Mesenchymal stem cell (in vitro differentiated cells and primary cell): ENCODE measurements at regions not wholly inside any gene's neighbourhood (a gene's known extent, or its start where the extent isn't known, plus 50 kb on each side); places are given as distances from the start of the nearest gene placed in this dataset.

ENCODE experiments used
- DNase-seq: peaks from one replicate; pipeline ENCODE4 v3.0.0-alpha.2; 2013
- H2AFZ ChIP-seq: one replicate; pipeline ENCODE4 v1.6.1; 2013; ENCODE audit warnings: low read depth, mild to moderate bottlenecking, control low read depth, inconsistent platforms, low read length, moderate library complexity
- H2AK5ac ChIP-seq: 2 replicates; pipeline ENCODE4 v1.6.1; 2013; ENCODE audit warnings: low read length, moderate library complexity, mild to moderate bottlenecking, inconsistent platforms; ENCODE audit not compliant: severe bottlenecking
- H2BK120ac ChIP-seq: one replicate; pipeline ENCODE4 v1.6.1; 2013; ENCODE audit warnings: low read depth, mild to moderate bottlenecking, inconsistent platforms, low read length, moderate library complexity
- H2BK12ac ChIP-seq, 2 experiments: one replicate each; pipeline ENCODE4 v1.6.1; 2013; ENCODE audit warnings: inconsistent platforms in 2 of 2, low read length in 2 of 2, mild to moderate bottlenecking in 2 of 2, moderate library complexity in 2 of 2, control low read depth in 1 of 2
- H2BK15ac ChIP-seq: one replicate; pipeline ENCODE4 v1.6.1; 2013; ENCODE audit warnings: mild to moderate bottlenecking, low read depth, inconsistent platforms; ENCODE audit not compliant: poor library complexity, severe bottlenecking
- H2BK5ac ChIP-seq: 2 replicates; pipeline ENCODE4 v1.6.1; 2013; ENCODE audit warnings: low read depth, mild to moderate bottlenecking, low read length, control low read depth, inconsistent platforms; ENCODE audit not compliant: poor library complexity, severe bottlenecking
- H3K14ac ChIP-seq, 2 experiments: one replicate each; pipeline ENCODE4 v1.6.1; 2013; ENCODE audit warnings: inconsistent platforms in 2 of 2, low read length in 2 of 2, control low read depth in 1 of 2, mild to moderate bottlenecking in 1 of 2, moderate library complexity in 1 of 2
- H3K18ac ChIP-seq, 2 experiments: one replicate each; pipeline ENCODE4 v1.6.1; 2013; ENCODE audit warnings: inconsistent platforms in 2 of 2, low read length in 2 of 2, control low read depth in 1 of 2, low read depth in 1 of 2, mild to moderate bottlenecking in 1 of 2
- H3K23ac ChIP-seq, 2 experiments: one replicate each; pipeline ENCODE4 v1.6.1; 2013; ENCODE audit warnings: inconsistent platforms in 2 of 2, low read length in 2 of 2, mild to moderate bottlenecking in 2 of 2, moderate library complexity in 2 of 2, control low read depth in 1 of 2
- H3K27ac ChIP-seq: 2 replicates; pipeline ENCODE4 v1.5.1; 2013; ENCODE audit warnings: mild to moderate bottlenecking, moderate library complexity, low read length, control low read depth, inconsistent platforms; ENCODE audit not compliant: poor library complexity, severe bottlenecking
- H3K27me3 ChIP-seq, 2 experiments: 2 replicates each; pipeline versions ENCODE4 v1.6.1 to v1.7.0; 2013; ENCODE audit warnings: low read length in 2 of 2, mild to moderate bottlenecking in 2 of 2, moderate library complexity in 2 of 2, control low read depth in 1 of 2, inconsistent platforms in 1 of 2; ENCODE audit not compliant: control insufficient read depth in 1 of 2, insufficient read depth in 1 of 2
- H3K36me3 ChIP-seq, 2 experiments: 2 replicates each; pipeline versions ENCODE4 v1.6.1 to v1.7.0; 2013; ENCODE audit warnings: low read length in 2 of 2, control low read depth in 1 of 2, inconsistent platforms in 1 of 2, low read depth in 1 of 2, mild to moderate bottlenecking in 1 of 2; ENCODE audit not compliant: insufficient read depth in 2 of 2, control insufficient read depth in 1 of 2
- H3K4ac ChIP-seq, 2 experiments: one replicate each; pipeline ENCODE4 v1.6.1; 2013; ENCODE audit warnings: inconsistent platforms in 2 of 2, low read length in 2 of 2, mild to moderate bottlenecking in 2 of 2, moderate library complexity in 2 of 2, control low read depth in 1 of 2, low read depth in 1 of 2
- H3K4me1 ChIP-seq: 2 replicates; pipeline ENCODE4 v1.6.1; 2013; ENCODE audit warnings: low read depth, low read length, control low read depth; ENCODE audit not compliant: control insufficient read depth, insufficient read depth
- H3K4me2 ChIP-seq: 2 replicates; pipeline ENCODE4 v1.6.1; 2013; ENCODE audit warnings: low read length, mild to moderate bottlenecking, inconsistent platforms; ENCODE audit not compliant: poor library complexity, severe bottlenecking
- H3K4me3 ChIP-seq, 2 experiments: 2 replicates each; pipeline versions ENCODE4 v1.5.1 to v1.7.0; 2013; ENCODE audit warnings: low read length in 2 of 2, mild to moderate bottlenecking in 2 of 2, control low read depth in 1 of 2, low read depth in 1 of 2; ENCODE audit not compliant: insufficient read depth in 1 of 2
- H3K79me1 ChIP-seq: replicated peaks from 2 replicates; pipeline ENCODE4 v1.6.1; 2013; ENCODE audit warnings: mild to moderate bottlenecking, control low read depth, low read length, inconsistent platforms; ENCODE audit not compliant: poor library complexity, severe bottlenecking
- H3K9ac ChIP-seq: 2 replicates; pipeline ENCODE4 v1.7.0; 2013; ENCODE audit warnings: mild to moderate bottlenecking, low read length, moderate library complexity
- H3K9me3 ChIP-seq: 2 replicates; pipeline ENCODE4 v1.7.0; 2013; ENCODE audit warnings: mild to moderate bottlenecking, low read length; ENCODE audit not compliant: control insufficient read depth
- H4K8ac ChIP-seq: one replicate; pipeline ENCODE4 v1.6.1; 2013; ENCODE audit warnings: inconsistent platforms, mild to moderate bottlenecking, low read length, moderate library complexity
- H4K91ac ChIP-seq: one replicate; pipeline ENCODE4 v1.6.1; 2013; ENCODE audit warnings: mild to moderate bottlenecking, low read length, inconsistent platforms
- WGBS: methylation state at CpG from one replicate; pipeline ENCODE4 v1.1.7; 2013; ENCODE audit warnings: mixed read lengths; 5-methylcytosine and 5-hydroxymethylcytosine counted together

DNA sequence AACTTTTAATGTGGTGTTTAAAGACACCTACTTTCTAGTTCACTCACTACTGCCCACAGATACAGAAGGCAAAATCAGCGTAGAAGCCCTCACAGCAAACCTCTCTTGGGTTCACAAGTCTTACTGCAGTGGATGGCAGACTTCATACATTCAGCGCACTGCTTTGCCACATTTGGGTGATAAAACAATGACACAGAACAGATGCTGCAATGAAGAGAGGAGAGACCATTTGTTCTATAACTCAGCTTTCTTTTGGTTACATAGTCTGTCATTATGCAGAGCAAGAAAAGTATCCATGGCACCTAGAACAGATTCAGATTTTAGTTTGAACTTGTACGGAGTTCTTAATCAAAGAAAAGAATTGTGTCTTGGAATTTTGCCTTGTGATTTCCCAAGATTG is 459.0 kb downstream of the BCAT1 start:
- no peak overlapping the region for H3K14ac ChIP-seq
- WGBS = 95% methylated on average over 3 of the region's 3 CpGs
- H4K8ac ChIP-seq = no peak overlapping the region
- H3K27ac ChIP-seq = no peak overlapping the region
- no peak overlapping the region for H2BK120ac ChIP-seq
- no peak overlapping the region for H3K4me2 ChIP-seq
- no peak overlapping the region for H2BK5ac ChIP-seq
- no peak overlapping the region for H3K23ac ChIP-seq
- peaks cover 4% of the 10 kb centered on the region for H3K79me1 ChIP-seq
- peaks cover 2% of the 10 kb centered on the region for H3K4me1 ChIP-seq
- H3K27me3 ChIP-seq = no peaks in the 10 kb centered on the region
- H2BK15ac ChIP-seq = no peak overlapping the region
- no peak overlapping the region for H2BK12ac ChIP-seq
- H3K18ac ChIP-seq = no peak overlapping the region
- no peak overlapping the region for H4K91ac ChIP-seq
- H3K9me3 ChIP-seq = no peaks in the 10 kb centered on the region
- no peaks in the 10 kb centered on the region for H3K36me3 ChIP-seq
- H2AFZ ChIP-seq = no peak overlapping the region
- DNase-seq = no peak
- no peak overlapping the region for H2AK5ac ChIP-seq
- H3K4ac ChIP-seq = no peak overlapping the region
- no peak overlapping the region for H3K9ac ChIP-seq
- no peak overlapping the region for H3K4me3 ChIP-seq

DNA sequence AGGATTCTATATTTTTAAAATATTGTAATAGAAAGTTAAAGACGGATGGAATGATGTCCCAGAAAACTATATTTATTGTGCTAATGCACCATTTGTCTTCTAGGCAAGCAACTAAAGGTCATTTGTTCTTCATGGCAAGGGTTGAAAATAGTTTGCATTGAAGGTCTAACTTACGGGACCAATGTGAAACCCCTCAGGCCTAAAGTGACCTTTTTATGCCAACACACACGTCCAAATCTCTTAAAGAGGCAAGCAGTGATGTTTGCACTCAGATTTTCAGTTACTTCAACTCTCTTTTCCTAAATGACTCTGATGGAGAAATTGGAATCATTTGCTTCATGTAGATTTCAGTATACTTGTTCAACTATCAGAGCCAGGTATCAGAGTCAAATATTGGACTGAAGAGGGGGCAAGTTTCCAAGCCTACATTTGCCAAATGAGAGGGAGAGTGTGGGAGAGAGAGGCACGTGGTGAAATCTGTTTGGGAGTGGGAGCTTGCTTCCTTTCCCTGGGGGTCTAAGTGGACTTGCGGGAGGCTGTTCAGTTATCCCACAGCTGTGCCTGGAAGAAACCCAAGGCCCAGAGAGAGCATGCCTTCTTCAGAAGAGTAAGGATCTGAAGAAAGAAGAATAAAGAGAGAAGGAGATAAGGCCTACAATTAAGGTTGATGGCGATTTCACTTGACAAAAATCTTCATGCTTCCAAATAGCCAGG is 459.8 kb downstream of the BCAT1 start:
- H3K14ac ChIP-seq = no peak overlapping the region
- no peak overlapping the region for H2BK15ac ChIP-seq
- H2BK12ac ChIP-seq = no peak overlapping the region
- peaks cover 2% of the 10 kb centered on the region for H3K4me1 ChIP-seq
- H2BK5ac ChIP-seq = no peak overlapping the region
- DNase-seq = no peak
- H2BK120ac ChIP-seq = no peak overlapping the region
- no peak overlapping the region for H3K23ac ChIP-seq
- H3K36me3 ChIP-seq = no peaks in the 10 kb centered on the region
- H3K18ac ChIP-seq = no peak overlapping the region
- no peak overlapping the region for H4K8ac ChIP-seq
- H3K4me2 ChIP-seq = no peak overlapping the region
- no peak overlapping the region for H2AFZ ChIP-seq
- no peaks in the 10 kb centered on the region for H3K27me3 ChIP-seq
- no peak overlapping the region for H3K9ac ChIP-seq
- no peak overlapping the region for H3K4ac ChIP-seq
- no peaks in the 10 kb centered on the region for H3K9me3 ChIP-seq
- H3K27ac ChIP-seq = no peak overlapping the region
- H3K79me1 ChIP-seq = peaks cover 4% of the 10 kb centered on the region
- 93% methylated on average over 4 of the region's 6 CpGs for WGBS
- H4K91ac ChIP-seq = no peak overlapping the region
- H2AK5ac ChIP-seq = no peak overlapping the region
- H3K4me3 ChIP-seq = no peak overlapping the region

DNA sequence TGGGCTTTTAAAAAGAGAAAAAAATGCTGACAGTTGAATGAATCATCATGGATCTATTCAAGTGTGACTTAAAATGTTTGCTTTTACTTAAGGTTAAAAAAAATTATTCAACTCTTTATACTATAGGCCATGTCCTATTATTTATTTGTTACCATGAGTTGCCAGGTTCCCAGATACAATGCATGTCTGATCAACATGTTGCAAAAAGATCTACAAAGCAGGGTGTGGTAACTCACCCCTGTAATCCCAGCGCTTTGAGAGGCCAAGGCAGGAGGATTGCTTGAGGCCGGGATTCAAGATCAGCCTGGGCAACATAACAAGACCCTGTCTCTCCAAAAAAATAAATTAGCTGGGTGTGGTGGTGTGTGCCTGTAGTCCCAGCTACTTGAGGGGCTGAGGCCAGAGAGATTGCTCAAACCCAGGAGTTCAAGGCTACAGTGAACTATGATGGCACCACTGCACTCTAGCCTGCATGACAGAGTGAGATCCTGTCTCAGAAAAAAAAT is 460.8 kb downstream of the BCAT1 start:
- no peak overlapping the region for H2BK15ac ChIP-seq
- H3K36me3 ChIP-seq = no peaks in the 10 kb centered on the region
- no peak overlapping the region for H3K14ac ChIP-seq
- H3K4me2 ChIP-seq = no peak overlapping the region
- H3K9ac ChIP-seq = peak overlapping the region; percentile 40
- H2BK120ac ChIP-seq = no peak overlapping the region
- H3K4ac ChIP-seq = no peak overlapping the region
- no peak overlapping the region for H3K27ac ChIP-seq
- WGBS = 100% methylated on average over 2 of the region's 2 CpGs
- H2BK12ac ChIP-seq = no peak overlapping the region
- DNase-seq = no peak
- H3K27me3 ChIP-seq = no peaks in the 10 kb centered on the region
- H2AFZ ChIP-seq = no peak overlapping the region
- no peak overlapping the region for H2AK5ac ChIP-seq
- no peak overlapping the region for H2BK5ac ChIP-seq
- peaks cover 5% of the 10 kb centered on the region for H3K79me1 ChIP-seq
- no peaks in the 10 kb centered on the region for H3K9me3 ChIP-seq
- H3K4me1 ChIP-seq = peaks cover 2% of the 10 kb centered on the region
- no peak overlapping the region for H3K23ac ChIP-seq
- H4K91ac ChIP-seq = no peak overlapping the region
- H4K8ac ChIP-seq = no peak overlapping the region
- H3K4me3 ChIP-seq = no peak overlapping the region
- no peak overlapping the region for H3K18ac ChIP-seq

DNA sequence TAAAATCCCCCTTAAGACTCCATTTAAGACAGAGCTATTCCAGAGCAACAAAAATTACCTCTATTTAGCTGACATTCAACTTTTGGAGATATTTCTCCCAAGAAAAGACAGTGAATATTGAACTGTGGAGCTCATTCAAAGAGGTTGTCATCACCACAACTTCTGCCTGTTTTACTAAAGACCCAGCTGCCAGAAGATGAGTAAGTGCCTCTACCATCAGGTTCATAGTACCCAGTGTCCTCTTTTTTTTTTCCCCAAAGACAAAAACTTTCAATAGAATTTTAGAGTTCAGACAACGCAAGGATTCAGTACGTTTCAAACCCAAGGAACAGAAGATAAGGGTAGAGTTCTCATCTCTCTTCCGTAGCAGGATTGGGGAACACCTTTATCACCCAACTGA is 461.3 kb downstream of the BCAT1 start:
- no peak overlapping the region for H2AFZ ChIP-seq

More for the DNA sequence above, 461.3 kb downstream of the BCAT1 start:
- peak overlapping the region; percentile 22 for H3K4me2 ChIP-seq
- no peak overlapping the region for H2AK5ac ChIP-seq
- 79% methylated on average over 2 of the region's 3 CpGs for WGBS
- peak overlapping the region; percentile 72 for H3K27ac ChIP-seq
- no peak overlapping the region for H3K23ac ChIP-seq
- no peak overlapping the region for H3K14ac ChIP-seq
- H3K18ac ChIP-seq = no peak overlapping the region
- H3K36me3 ChIP-seq = no peaks in the 10 kb centered on the region
- H2BK5ac ChIP-seq = no peak overlapping the region
- no peak overlapping the region for H2BK15ac ChIP-seq
- no peak overlapping the region for H2BK120ac ChIP-seq
- no peaks in the 10 kb centered on the region for H3K9me3 ChIP-seq
- no peak overlapping the region for H3K4me3 ChIP-seq
- DNase-seq = no peak
- H3K9ac ChIP-seq = peak overlapping the region; percentile 40
- H3K4me1 ChIP-seq = peaks cover 2% of the 10 kb centered on the region
- H3K27me3 ChIP-seq = no peaks in the 10 kb centered on the region
- no peak overlapping the region for H4K8ac ChIP-seq
- H4K91ac ChIP-seq = no peak overlapping the region
- H3K79me1 ChIP-seq = peaks cover 5% of the 10 kb centered on the region
- H2BK12ac ChIP-seq = no peak overlapping the region
- no peak overlapping the region for H3K4ac ChIP-seq
